ENCODE measurements at regions not wholly inside any gene's neighbourhood (a gene's known extent, or its start where the extent isn't known, plus 50 kb on each side); places are given as distances from the start of the nearest gene placed in this dataset.

- Mint-ChIP-seq H3K4me1 (no peaks in the 10 kb centered on the region), H3K27ac (no peak overlapping the region), H3K9me3 (no peaks in the 10 kb centered on the region), H3K4me3 (no peak overlapping the region), H3K27me3 (ENCODE audit: low read depth) (peaks cover 26% of the 10 kb centered on the region), H3K36me3 (ENCODE audit: low read depth) (no peaks in the 10 kb centered on the region)
- TF ChIP-seq, protein P1, sequence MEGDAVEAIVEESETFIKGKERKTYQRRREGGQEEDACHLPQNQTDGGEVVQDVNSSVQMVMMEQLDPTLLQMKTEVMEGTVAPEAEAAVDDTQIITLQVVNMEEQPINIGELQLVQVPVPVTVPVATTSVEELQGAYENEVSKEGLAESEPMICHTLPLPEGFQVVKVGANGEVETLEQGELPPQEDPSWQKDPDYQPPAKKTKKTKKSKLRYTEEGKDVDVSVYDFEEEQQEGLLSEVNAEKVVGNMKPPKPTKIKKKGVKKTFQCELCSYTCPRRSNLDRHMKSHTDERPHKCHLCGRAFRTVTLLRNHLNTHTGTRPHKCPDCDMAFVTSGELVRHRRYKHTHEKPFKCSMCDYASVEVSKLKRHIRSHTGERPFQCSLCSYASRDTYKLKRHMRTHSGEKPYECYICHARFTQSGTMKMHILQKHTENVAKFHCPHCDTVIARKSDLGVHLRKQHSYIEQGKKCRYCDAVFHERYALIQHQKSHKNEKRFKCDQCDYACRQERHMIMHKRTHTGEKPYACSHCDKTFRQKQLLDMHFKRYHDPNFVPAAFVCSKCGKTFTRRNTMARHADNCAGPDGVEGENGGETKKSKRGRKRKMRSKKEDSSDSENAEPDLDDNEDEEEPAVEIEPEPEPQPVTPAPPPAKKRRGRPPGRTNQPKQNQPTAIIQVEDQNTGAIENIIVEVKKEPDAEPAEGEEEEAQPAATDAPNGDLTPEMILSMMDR (IDR thresholded peaks at IDR 0.05; ENCODE audit: unreplicated experiment in 3 of 3), result no peak
Measured at GRCh38 chr5:174526177-174526576, 198.2 kb upstream of the MSX2 start.

DNA sequence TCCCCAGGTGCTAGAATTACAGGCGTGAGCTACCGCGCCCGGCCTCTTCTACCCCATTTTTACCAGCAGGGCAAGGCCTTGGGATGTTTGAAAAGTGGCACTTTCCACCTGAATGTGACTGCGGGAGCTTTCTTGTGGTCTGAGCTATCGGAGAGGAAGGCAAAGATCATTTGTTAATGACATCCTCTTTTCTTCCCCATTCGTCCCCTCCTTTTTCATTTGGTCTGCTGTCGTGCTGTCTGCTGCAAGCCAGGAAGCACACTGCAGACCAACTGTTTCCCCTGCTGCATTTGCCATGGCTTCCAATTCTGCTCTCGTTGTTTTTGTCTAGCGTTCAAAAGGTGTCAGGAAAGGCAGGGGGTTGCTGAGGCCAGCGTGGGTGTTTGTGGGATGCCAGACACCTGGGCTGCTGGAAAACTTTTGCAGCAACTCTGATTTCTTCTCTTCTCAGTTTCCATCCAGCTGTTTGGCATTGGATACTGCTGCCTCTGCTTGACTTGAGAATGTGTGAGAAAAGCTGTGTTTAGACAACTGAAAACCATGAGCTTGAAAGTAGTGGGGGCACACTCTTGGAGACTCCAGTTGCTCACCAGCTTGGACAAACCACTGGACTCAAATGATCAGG lies 196.4 kb upstream of the MSX2 start:
- peaks cover 14% of the 10 kb centered on the region for H3K4me1 Mint-ChIP-seq
- H3K36me3 Mint-ChIP-seq (ENCODE audit: low read depth), result no peaks in the 10 kb centered on the region
- no peak overlapping the region for H3K27ac Mint-ChIP-seq
- H3K4me3 Mint-ChIP-seq, result no peak overlapping the region
- TF ChIP-seq, protein P1 (IDR thresholded peaks at IDR 0.05; ENCODE audit: unreplicated experiment in 3 of 3), result no peak
- H3K27me3 Mint-ChIP-seq (ENCODE audit: low read depth), result peaks cover 39% of the 10 kb centered on the region
- H3K9me3 Mint-ChIP-seq, result no peaks in the 10 kb centered on the region

DNA sequence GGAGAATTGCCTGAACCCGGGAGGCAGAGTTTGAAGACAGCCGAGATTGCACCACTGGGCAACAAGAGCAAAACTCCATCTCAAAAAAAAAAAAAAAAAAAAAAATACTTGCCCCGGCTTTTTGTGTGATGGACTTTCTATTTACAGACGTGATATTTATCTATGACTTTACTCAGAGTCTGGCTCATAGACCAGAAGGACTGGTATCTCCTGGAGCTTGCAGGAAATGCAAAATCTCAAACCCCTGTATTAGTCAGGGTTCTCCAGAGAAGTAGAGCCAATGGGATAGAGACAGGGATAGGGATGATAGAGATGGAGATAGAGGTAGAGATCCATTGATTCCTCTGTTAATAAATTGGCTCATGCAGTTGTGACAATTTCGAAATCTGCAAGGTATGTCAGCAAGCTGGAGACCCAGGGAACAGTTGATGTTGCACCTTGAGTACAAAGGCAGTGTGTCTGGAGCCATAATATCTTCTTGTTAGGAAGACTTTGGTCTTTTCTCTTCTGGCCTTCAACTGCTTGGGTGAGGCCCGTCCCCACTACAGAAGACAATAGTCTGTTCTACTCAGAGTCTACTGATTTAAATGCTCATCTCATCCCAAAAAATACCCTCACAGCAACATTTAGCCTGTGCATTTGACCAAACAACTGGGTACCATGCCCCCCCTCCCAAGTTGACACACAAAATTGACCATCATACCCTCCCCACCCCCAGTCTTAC lies 195.4 kb upstream of the MSX2 start:
- no peaks in the 10 kb centered on the region for H3K36me3 Mint-ChIP-seq (ENCODE audit: low read depth)
- H3K27me3 Mint-ChIP-seq (ENCODE audit: low read depth), result peaks cover 40% of the 10 kb centered on the region
- no peak overlapping the region for H3K4me3 Mint-ChIP-seq
- no peaks in the 10 kb centered on the region for H3K9me3 Mint-ChIP-seq
- H3K27ac Mint-ChIP-seq, result no peak overlapping the region
- H3K4me1 Mint-ChIP-seq, result peaks cover 23% of the 10 kb centered on the region
- TF ChIP-seq, protein P1 (IDR thresholded peaks at IDR 0.05; ENCODE audit: unreplicated experiment in 3 of 3), result no peak

GRCh38 chr5:174529925-174530681 lies 194.3 kb upstream of the MSX2 start:
- Mint-ChIP-seq H3K4me3 (no peak overlapping the region), H3K9me3 (no peaks in the 10 kb centered on the region), H3K27me3 (ENCODE audit: low read depth) (peaks cover 40% of the 10 kb centered on the region), H3K4me1 (peaks cover 23% of the 10 kb centered on the region), H3K36me3 (ENCODE audit: low read depth) (no peaks in the 10 kb centered on the region), H3K27ac (no peak overlapping the region)
- TF ChIP-seq, protein P1 (IDR thresholded peaks at IDR 0.05; ENCODE audit: unreplicated experiment in 3 of 3), result no peak

- Mint-ChIP-seq H3K9me3 (no peaks in the 10 kb centered on the region), H3K4me3 (no peak overlapping the region), H3K27me3 (ENCODE audit: low read depth) (peaks cover 44% of the 10 kb centered on the region)
Measured at GRCh38 chr5:174531782-174532191, 192.6 kb upstream of the MSX2 start.

More at GRCh38 chr5:174531782-174532191, 192.6 kb upstream of the MSX2 start:
- Mint-ChIP-seq H3K36me3 (ENCODE audit: low read depth) (no peaks in the 10 kb centered on the region), H3K4me1 (peaks cover 23% of the 10 kb centered on the region), H3K27ac (no peak overlapping the region)
- TF ChIP-seq, protein P1 (IDR thresholded peaks at IDR 0.05; ENCODE audit: unreplicated experiment in 3 of 3), result no peak

All from nephron (organoid).